K562 (cell line): ENCODE measurements at regions not wholly inside any gene's neighbourhood (a gene's known extent, or its start where the extent isn't known, plus 50 kb on each side); places are given as distances from the start of the nearest gene placed in this dataset.

ENCODE experiments used
- CUX1 ChIP-seq: fragments of 200-800 bp; sonication (Bioruptor generic); IDR thresholded peaks from 2 replicates; pipeline ENCODE4 v1.6.1; 2016; ENCODE audit warnings: missing genetic modification characterization, missing compliant biosample characterization
- GTF3C2 ChIP-seq: IDR thresholded peaks from 3 replicates; pipeline ENCODE4 v1.6.1; 2011; ENCODE audit warnings: borderline replicate concordance, mild to moderate bottlenecking, moderate library complexity; ENCODE audit not compliant: insufficient read length; ENCODE audit errors: extremely low read depth
- KLF16 ChIP-seq: IDR thresholded peaks from 2 replicates; pipeline ENCODE4 v1.6.1; 2016; ENCODE audit warnings: antibody characterized with exemption
- MAFF ChIP-seq: IDR thresholded peaks from 2 replicates; pipeline ENCODE4 v1.6.1; 2012; ENCODE audit warnings: low read length, improper control_type of control experiment
- MCM5 ChIP-seq: fragments of 450-650 bp; IDR thresholded peaks from 2 replicates; pipeline ENCODE4 v1.6.1; 2016; ENCODE audit warnings: low read depth
- MECOM ChIP-seq: fragments of 250-450 bp; sonication (Bioruptor Pico); IDR thresholded peaks from 2 replicates; pipeline ENCODE4 v1.8.0; 2022; ENCODE audit warnings: inconsistent platforms
- WHSC1 ChIP-seq: IDR thresholded peaks from one replicate; pipeline ENCODE4 v1.6.1; 2012; ENCODE audit warnings: low read length, control low read depth, inconsistent platforms

- TF ChIP-seq GTF3C2 (no peak), MCM5 (no peak), KLF16 (no peak), WHSC1 (no peak), MAFF (no peak), CUX1 (no peak), MECOM (CRISPR knock-in tag) (no peak)
Measured at GRCh38 chr11:87849216-87849615, 326.0 kb downstream of the RAB38 start (continued).
